Stomach (tissue), 4 donors: ENCODE measurements at regions not wholly inside any gene's neighbourhood (a gene's known extent, or its start where the extent isn't known, plus 50 kb on each side); places are given as distances from the start of the nearest gene placed in this dataset.

ENCODE experiments used
- CTCF ChIP-seq, 7 experiments: fragments of 450-650 bp in 4 of 7; fragments of 200-600 bp in 3 of 7; sonication (generic) in 3 of 7; IDR thresholded peaks; one replicate each; pipeline ENCODE4 v1.5.1; 2016 to 2019; ENCODE audit warnings: antibody characterized with exemption in 7 of 7, control low read depth in 2 of 7, mild to moderate bottlenecking in 1 of 7
- EP300 ChIP-seq: sonication (generic); formaldehyde crosslinking; IDR thresholded peaks from one replicate; pipeline ENCODE4 v1.6.1; 2017; ENCODE audit warnings: antibody characterized with exemption
- POLR2A ChIP-seq, 4 donors: fragments of 450-650 bp; IDR thresholded peaks; one replicate each; pipeline ENCODE4 v1.6.1; 2016; ENCODE audit warnings: antibody characterized with exemption in 4 of 4, control low read depth in 2 of 4, mild to moderate bottlenecking in 1 of 4, moderate library complexity in 1 of 4
- POLR2AphosphoS5 ChIP-seq, 3 donors: sonication (generic); formaldehyde crosslinking; IDR thresholded peaks; one replicate each; pipeline ENCODE4 v1.6.1; 2016; ENCODE audit warnings: antibody characterized with exemption in 3 of 3

GRCh38 chr13:111943229-111943795 lies 123.6 kb upstream of the SOX1 start:
- TF ChIP-seq POLR2A (IDR thresholded peaks at IDR 0.05) (no peak), CTCF (IDR thresholded peaks at IDR 0.05) (no peak), EP300 (no peak), POLR2AphosphoS5 (IDR thresholded peaks at IDR 0.05) (no peak)
